Vagina (tissue), 2 donors: ENCODE measurements at regions not wholly inside any gene's neighbourhood (a gene's known extent, or its start where the extent isn't known, plus 50 kb on each side); places are given as distances from the start of the nearest gene placed in this dataset.

ENCODE experiments used
- CTCF ChIP-seq, 3 experiments: fragments of 450-650 bp in 2 of 3; fragments of 200-600 bp in 1 of 3; sonication (generic) in 1 of 3; IDR thresholded peaks; one replicate each; pipeline ENCODE4 v1.5.1; 2017 to 2019; ENCODE audit warnings: antibody characterized with exemption in 3 of 3, mild to moderate bottlenecking in 2 of 3, moderate library complexity in 2 of 3
- POLR2A ChIP-seq, 2 donors: fragments of 450-650 bp; IDR thresholded peaks; one replicate each; pipeline ENCODE4 v1.6.1; 2017; ENCODE audit warnings: antibody characterized with exemption in 2 of 2, mild to moderate bottlenecking in 2 of 2, moderate library complexity in 2 of 2
- POLR2AphosphoS5 ChIP-seq, 2 donors: sonication (generic); formaldehyde crosslinking; IDR thresholded peaks; one replicate each; pipeline ENCODE4 v1.9.0; 2017; ENCODE audit warnings: antibody characterized with exemption in 2 of 2, mild to moderate bottlenecking in 2 of 2, low read depth in 1 of 2; ENCODE audit not compliant: insufficient read depth in 1 of 2

DNA sequence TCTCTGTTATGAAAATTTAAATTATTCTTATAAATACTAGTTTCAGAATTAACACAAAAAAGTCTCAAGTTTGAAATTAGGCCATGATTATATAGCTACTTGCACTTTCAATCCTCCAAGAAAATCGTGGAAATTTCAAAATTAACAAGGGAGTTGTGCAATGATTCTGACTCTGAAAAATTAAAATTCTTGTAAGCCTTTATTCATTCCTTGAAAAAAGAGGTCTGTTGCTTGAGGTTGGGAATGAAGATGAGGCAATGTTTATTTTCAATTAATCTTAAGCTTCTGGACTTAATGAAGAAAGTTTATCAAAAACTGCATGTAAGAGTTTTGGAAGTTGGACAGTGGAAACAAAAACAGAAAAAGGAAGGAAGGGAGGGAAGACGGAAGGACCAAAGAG, 128.2 kb upstream of the FIBIN start:
- no peak for TF ChIP-seq CTCF (IDR thresholded peaks at IDR 0.05)
- no peak for TF ChIP-seq POLR2A (IDR thresholded peaks at IDR 0.05)
- TF ChIP-seq POLR2AphosphoS5 (IDR thresholded peaks at IDR 0.05; ENCODE audit: insufficient read depth in 1 of 2, low read depth in 1 of 2), result no peak
